Keratinocyte (primary cell): ENCODE measurements at regions not wholly inside any gene's neighbourhood (a gene's known extent, or its start where the extent isn't known, plus 50 kb on each side); places are given as distances from the start of the nearest gene placed in this dataset.

Experiments used
- DNase-seq: peaks from one replicate; pipeline ENCODE4 v3.0.0-alpha.2; 2011; ENCODE audit warnings: low read depth, missing footprints, low spot score
- FAIRE-seq: peaks from 2 replicates; lab custom pipeline; 2011; peaks lifted over from hg19 to GRCh38; lab: Jason Lieb, UNC
- H2AFZ ChIP-seq: 2 replicates; pipeline ENCODE4 v1.6.0; 2012; ENCODE audit warnings: low read length, control low read depth, inconsistent platforms; ENCODE audit not compliant: control insufficient read depth
- H3K27ac ChIP-seq: 2 replicates; pipeline ENCODE4 v1.5.1; 2011; ENCODE audit warnings: low read length; ENCODE audit not compliant: control insufficient read depth, insufficient read depth
- H3K27me3 ChIP-seq: 3 replicates; pipeline ENCODE4 v1.6.0; 2011; ENCODE audit warnings: low read length; ENCODE audit not compliant: control insufficient read depth, insufficient read depth; ENCODE audit errors: extremely low read depth
- H3K36me3 ChIP-seq, 2 experiments: 2 replicates in 1 of 2; 3 replicates in 1 of 2; pipeline ENCODE4 v1.5.1; 2011; ENCODE audit warnings: low read length in 2 of 2, mild to moderate bottlenecking in 1 of 2; ENCODE audit not compliant: control insufficient read depth in 2 of 2, insufficient read depth in 2 of 2; ENCODE audit errors: extremely low read depth in 1 of 2
- H3K4me1 ChIP-seq: 3 replicates; pipeline ENCODE4 v1.5.1; 2011; ENCODE audit warnings: low read length; ENCODE audit not compliant: control insufficient read depth, insufficient read depth; ENCODE audit errors: extremely low read depth
- H3K4me2 ChIP-seq: 3 replicates; pipeline ENCODE4 v1.6.0; 2011; ENCODE audit warnings: low read depth, low read length; ENCODE audit not compliant: control insufficient read depth, insufficient read depth; ENCODE audit errors: extremely low read depth
- H3K4me3 ChIP-seq, 3 experiments: fragments of 200-600 bp in 1 of 3; sonication (generic) in 1 of 3; 2 replicates in 2 of 3; 3 replicates in 1 of 3; pipeline ENCODE4 v1.5.1; 2011 to 2016; ENCODE audit warnings: low read length in 3 of 3, mild to moderate bottlenecking in 3 of 3, control low read depth in 2 of 3, inconsistent platforms in 1 of 3, low read depth in 1 of 3, mixed read lengths in 1 of 3, mixed run types in 1 of 3, moderate library complexity in 1 of 3; ENCODE audit not compliant: control insufficient read depth in 2 of 3, insufficient read depth in 2 of 3; ENCODE audit errors: extremely low read depth in 1 of 3
- H3K79me2 ChIP-seq: 2 replicates; pipeline ENCODE4 v1.6.0; 2012; ENCODE audit warnings: low read length; ENCODE audit not compliant: control insufficient read depth, insufficient read depth
- H3K9ac ChIP-seq: 3 replicates; pipeline ENCODE4 v1.6.0; 2011; ENCODE audit warnings: low read length; ENCODE audit not compliant: control insufficient read depth, insufficient read depth; ENCODE audit errors: extremely low read depth
- H3K9me1 ChIP-seq: 3 replicates; pipeline ENCODE4 v1.6.0; 2011; ENCODE audit warnings: low read length; ENCODE audit not compliant: control insufficient read depth, insufficient read depth; ENCODE audit errors: extremely low read depth
- H3K9me3 ChIP-seq: 2 replicates; pipeline ENCODE4 v1.5.1; 2012; ENCODE audit warnings: low read depth, low read length; ENCODE audit not compliant: control insufficient read depth
- H4K20me1 ChIP-seq: 3 replicates; pipeline ENCODE4 v1.6.0; 2011; ENCODE audit warnings: low read length; ENCODE audit not compliant: control insufficient read depth, insufficient read depth; ENCODE audit errors: extremely low read depth
- EZH2 ChIP-seq: IDR thresholded peaks from one replicate; pipeline ENCODE4 v1.6.1; 2012; ENCODE audit warnings: inconsistent platforms, mild to moderate bottlenecking, low read length, moderate library complexity
- dilution Hi-C: fragments of 300-500 bp; cut with MboI; formaldehyde crosslinking; loops from one replicate; pipeline ENCODE4 v1.7.0; 2020; ENCODE audit warnings: low sequenced_read_pairs; ENCODE audit not compliant: extremely low pct_ligation_motif_present
- TF ChIP-seq, protein P1 (sequence below), 3 experiments: IDR thresholded peaks in 1 of 3; conservative IDR thresholded peaks in 1 of 3; optimal IDR thresholded peaks in 1 of 3; 2 replicates in 2 of 3; 3 replicates in 1 of 3; pipeline versions ENCODE3 to v1.5.1; 2011; ENCODE audit warnings: low read length in 3 of 3, mild to moderate bottlenecking in 3 of 3, moderate library complexity in 2 of 3, control low read depth in 1 of 3, inconsistent platforms in 1 of 3; ENCODE audit not compliant: insufficient read depth in 2 of 3; ENCODE audit errors: extremely low read depth in 1 of 3

DNA sequence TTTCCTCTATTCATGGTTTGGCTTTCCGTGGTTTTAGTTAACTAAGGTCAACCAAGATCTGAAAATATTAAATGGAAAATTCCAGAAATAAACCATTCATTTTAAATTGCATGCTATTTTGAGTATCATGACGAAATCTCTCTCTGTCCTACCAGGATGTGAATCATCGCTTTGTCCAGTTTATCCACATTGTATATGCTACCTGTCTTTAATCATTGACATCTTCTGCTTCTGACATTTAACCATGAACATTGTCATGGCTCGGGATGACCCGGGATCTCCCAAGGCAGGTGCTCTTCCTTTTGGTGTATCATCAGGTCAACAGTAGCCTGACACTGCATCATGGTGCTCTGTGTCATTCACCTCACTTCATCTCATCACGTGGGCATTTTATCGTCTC is 125.5 kb upstream of the HNRNPU start:
- FAIRE-seq = no peak
- Histone ChIP-seq H4K20me1 (no peaks in the 10 kb centered on the region), H3K4me2 (no peak overlapping the region), H3K9me3 (no peaks in the 10 kb centered on the region), H3K27ac (no peak overlapping the region), H3K4me3 (no peak overlapping the region), H3K79me2 (no peaks in the 10 kb centered on the region), H3K9me1 (no peaks in the 10 kb centered on the region), H3K4me1 (no peaks in the 10 kb centered on the region), H3K27me3 (no peaks in the 10 kb centered on the region), H3K9ac (no peak overlapping the region), H2AFZ (no peak overlapping the region), H3K36me3 (no peaks in the 10 kb centered on the region)
- DNase-seq = no peak
- dilution Hi-C loops = no loop called here
- TF ChIP-seq EZH2 = no peak
- TF ChIP-seq, protein P1, sequence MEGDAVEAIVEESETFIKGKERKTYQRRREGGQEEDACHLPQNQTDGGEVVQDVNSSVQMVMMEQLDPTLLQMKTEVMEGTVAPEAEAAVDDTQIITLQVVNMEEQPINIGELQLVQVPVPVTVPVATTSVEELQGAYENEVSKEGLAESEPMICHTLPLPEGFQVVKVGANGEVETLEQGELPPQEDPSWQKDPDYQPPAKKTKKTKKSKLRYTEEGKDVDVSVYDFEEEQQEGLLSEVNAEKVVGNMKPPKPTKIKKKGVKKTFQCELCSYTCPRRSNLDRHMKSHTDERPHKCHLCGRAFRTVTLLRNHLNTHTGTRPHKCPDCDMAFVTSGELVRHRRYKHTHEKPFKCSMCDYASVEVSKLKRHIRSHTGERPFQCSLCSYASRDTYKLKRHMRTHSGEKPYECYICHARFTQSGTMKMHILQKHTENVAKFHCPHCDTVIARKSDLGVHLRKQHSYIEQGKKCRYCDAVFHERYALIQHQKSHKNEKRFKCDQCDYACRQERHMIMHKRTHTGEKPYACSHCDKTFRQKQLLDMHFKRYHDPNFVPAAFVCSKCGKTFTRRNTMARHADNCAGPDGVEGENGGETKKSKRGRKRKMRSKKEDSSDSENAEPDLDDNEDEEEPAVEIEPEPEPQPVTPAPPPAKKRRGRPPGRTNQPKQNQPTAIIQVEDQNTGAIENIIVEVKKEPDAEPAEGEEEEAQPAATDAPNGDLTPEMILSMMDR (optimal IDR thresholded peaks at IDR 0.05 in 1 of 3, IDR thresholded peaks at IDR 0.05 in 1 of 3, conservative IDR thresholded peaks at IDR 0.05 in 1 of 3; ENCODE audit: extremely low read depth in 1 of 3, insufficient read depth in 2 of 3, low read length in 3 of 3) = no peak

DNA sequence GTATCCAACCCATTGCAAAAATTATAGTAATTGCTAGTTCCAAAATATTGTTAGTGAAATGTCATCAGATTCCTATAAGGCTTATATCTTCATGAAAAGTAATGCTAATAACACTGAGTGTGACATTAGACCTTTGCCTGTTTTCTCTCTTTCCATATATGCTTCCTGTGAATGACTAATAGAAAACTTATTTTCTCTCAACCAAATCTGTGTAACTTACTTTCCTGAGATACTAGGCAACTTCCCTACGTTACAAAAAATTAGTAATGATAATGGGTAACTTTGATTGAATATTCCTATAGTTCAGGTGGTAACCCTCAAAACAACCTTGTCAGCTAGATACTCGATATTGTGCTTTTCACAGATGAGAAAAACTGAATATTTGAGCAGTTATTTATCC is 124.2 kb upstream of the HNRNPU start:
- DNase-seq = no peak
- Histone ChIP-seq H3K36me3 (no peaks in the 10 kb centered on the region), H2AFZ (no peak overlapping the region), H3K9me1 (no peaks in the 10 kb centered on the region), H3K79me2 (no peaks in the 10 kb centered on the region), H3K27ac (no peak overlapping the region), H3K4me1 (no peaks in the 10 kb centered on the region), H3K9me3 (no peaks in the 10 kb centered on the region), H3K27me3 (no peaks in the 10 kb centered on the region), H4K20me1 (no peaks in the 10 kb centered on the region), H3K4me3 (no peak overlapping the region), H3K9ac (no peak overlapping the region), H3K4me2 (no peak overlapping the region)
- dilution Hi-C loops = no loop called here
- TF ChIP-seq EZH2 = no peak
- TF ChIP-seq, protein P1 (optimal IDR thresholded peaks at IDR 0.05 in 1 of 3, IDR thresholded peaks at IDR 0.05 in 1 of 3, conservative IDR thresholded peaks at IDR 0.05 in 1 of 3; ENCODE audit: extremely low read depth in 1 of 3, insufficient read depth in 2 of 3, low read length in 3 of 3) = no peak
- FAIRE-seq = no peak
